ENCODE measurements at regions not wholly inside any gene's neighbourhood (a gene's known extent, or its start where the extent isn't known, plus 50 kb on each side); places are given as distances from the start of the nearest gene placed in this dataset.
A peak's percentile ranks its signal among the peaks of the same experiment; 100 is the strongest.
"Not testable (repeated sequence)": the region's sequence is repeated elsewhere in the genome, so short reads cannot be mapped to it uniquely, and the experiment has no call there.

DNA sequence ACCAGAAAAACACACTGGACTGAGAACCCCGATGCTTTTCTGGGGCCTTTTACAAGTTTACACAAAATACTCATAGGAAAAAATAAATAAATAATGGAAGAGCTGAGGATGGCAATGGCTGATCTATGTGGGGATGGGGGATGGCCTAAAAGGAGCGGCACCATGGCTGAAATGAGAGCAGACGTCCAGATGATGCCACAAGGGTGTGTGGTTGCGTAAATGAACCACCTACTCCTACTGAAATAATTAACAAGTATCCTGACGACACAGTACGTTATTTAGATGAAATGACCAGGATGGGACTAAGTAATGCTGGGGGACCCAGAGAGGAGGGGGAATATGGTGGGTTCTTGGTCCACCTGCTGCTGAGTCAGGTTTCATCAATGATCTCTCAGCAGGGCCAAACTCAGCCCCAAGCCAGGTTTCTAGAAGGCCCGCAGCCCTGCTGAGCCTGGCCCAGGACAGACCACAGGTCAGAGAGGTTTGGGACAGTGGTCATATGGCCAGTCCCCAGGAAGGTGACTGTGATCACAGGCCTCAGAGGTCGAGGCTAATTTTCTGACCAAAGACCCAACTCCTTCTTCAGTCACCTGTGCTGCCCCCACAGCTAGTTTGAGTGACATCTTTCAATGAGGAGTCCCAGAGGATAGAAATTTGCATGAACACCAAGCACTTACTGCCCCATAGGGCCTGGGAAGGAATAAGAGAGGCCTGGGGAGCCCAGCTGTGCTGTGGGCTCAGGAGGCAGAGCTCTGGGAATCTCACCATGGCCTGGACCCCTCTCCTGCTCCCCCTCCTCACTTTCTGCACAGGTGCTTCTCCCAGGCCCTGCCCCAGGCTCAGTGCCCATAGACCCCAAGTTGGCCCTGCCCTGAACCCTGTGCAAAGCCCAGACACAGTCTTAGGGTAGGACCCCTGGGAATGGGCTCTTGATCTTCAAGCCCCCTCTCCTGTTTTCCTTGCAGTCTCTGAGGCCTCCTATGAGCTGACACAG lies 76.3 kb upstream of the IGLL5 start:
- DNase-seq: no peak

DNA sequence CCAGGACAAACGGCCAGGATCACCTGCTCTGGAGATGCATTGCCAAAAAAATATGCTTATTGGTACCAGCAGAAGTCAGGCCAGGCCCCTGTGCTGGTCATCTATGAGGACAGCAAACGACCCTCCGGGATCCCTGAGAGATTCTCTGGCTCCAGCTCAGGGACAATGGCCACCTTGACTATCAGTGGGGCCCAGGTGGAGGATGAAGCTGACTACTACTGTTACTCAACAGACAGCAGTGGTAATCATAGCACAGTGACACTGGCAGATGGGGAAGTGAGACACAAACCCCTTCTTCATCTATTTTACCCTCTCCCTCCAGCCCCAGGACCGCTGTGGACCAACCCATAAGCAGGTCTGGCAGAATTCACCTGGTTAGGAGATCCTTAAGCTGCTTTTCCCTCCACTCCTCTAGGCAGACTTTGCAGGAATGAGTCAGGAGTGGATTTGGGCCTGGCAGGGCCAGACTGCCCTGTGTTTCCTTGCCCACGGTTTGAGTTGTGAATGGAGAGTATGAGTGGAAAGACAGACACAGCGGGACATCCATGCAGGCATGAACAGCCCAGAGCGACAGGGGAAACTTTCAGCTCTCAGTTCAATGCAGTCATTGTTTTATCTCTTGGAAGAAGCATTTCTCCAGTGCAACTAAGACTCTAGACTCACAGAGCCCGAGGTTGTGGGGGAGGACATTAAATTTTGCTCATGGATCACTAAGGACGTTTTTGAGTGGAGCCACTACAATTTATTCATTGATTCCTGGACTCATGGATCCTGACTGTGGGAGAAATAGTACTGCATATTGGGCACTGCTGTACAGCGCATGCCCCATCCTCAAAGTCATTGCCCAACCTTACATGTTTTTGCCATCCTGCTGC lies 75.3 kb upstream of the IGLL5 start:
- no peak for DNase-seq

DNA sequence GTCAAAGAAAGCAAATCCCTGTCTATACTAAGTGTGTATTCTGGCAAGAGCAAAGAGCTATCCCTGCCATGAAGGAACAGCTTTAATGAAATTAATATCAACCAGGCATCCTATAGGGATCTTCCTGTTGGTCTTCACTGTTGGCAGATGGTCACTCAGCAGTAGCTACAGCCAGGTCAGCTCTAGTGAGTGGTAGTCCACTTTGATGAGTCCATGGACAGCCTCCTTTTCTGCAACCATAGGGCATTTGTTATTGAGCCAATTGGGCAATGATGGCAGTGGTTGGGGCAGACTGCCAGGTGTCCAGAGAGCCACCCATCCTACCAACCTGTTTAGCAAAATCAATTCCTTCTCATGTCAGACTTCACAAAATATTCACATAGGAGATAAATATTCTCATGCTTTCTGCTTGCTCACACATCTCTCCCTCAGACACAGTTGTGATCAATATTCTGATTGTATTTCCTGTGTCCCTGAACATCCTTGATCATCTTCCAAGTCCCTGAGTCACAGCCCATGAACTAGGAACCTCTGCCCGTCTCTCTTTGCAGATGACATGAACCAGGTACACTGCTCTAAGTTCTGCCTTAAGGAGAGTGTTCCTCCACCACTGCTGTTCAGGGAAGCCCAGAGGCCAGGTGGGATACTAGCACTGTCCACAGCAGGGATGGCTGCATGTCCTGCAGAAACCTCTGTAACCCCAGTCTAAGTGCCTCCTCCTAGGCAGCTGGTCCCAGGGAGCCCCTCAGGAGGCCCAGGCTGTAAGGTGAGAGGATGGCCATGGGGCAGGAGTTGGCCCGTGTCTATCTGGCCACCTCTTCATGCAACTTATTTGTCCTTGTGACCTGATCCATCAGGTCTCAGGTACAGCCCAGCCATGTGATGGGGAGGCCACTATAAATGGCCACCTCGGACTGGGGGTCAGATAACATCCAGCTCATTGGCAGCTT lies 74.2 kb upstream of the IGLL5 start:
- DNase-seq: no peak

DNA sequence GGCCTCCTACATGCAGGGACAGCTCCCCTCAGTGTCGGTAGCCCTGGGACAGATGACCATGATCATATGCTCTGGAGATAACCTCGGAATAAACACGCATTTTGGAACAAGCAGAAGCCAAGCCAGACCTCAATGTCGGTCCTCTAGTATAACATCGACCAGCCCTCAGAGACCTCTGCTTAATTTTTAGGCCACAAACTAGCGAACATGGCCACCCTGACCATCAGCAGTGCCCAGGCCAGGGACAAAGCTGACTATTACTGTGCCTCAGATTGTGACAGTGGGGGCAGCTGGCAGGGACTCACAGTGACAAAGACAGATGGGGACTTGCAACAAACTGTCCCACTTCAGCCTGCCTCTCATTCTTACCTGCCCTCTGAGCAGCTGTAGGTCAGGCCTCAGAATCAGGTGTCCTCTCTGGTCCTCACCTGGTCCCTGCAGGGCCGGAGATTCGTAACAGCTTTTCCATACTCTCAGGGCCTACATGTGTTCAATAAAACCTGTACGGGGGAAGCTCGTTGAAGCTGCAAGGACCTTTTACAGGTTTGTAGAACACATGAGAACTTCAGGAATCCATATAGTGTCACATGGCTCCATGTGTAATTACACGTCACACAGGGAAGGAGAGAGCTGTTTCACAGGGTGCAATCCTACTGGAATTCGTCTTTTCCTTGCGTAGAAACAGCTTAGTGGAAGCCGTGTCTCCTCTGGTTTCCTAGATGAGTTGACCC lies 72.8 kb upstream of the IGLL5 start:
- no peak for DNase-seq

DNA sequence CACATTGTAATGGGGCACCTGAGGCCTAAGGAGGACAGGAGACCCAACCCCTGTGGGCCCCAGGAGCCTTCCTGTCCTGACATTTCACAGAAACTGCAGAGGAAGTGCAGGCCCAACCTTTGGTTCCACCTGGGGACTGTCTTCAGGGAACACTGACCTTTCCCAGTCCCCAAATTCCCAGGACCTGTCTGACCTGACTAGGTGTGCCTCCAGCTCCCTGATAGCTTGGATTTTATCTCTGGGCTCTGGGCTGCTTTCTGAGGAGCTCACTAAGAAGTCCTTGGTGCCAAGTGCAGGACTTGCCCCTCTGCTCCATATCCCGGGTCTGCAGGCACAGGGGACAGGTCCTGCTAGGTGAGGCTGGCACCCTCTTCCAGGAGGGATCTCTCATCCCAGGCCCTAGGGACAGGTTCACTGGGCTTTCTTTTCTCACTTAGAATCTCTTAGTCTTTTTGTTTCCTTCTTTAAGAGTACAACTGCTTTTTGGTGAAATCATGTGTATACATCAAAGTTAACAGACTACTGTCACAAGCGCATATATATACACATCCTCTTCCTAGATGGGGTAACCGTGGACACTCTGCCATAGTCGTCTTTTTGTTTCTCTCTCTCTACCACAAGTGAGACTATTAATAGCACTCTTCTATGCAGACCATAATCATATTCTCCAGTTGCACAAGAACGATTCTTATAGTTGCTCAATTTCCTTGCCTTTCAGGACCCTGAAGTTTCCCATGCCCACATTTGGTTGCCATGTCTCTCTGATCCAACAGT lies 72.0 kb upstream of the IGLL5 start:
- DNase-seq: no peak

DNA sequence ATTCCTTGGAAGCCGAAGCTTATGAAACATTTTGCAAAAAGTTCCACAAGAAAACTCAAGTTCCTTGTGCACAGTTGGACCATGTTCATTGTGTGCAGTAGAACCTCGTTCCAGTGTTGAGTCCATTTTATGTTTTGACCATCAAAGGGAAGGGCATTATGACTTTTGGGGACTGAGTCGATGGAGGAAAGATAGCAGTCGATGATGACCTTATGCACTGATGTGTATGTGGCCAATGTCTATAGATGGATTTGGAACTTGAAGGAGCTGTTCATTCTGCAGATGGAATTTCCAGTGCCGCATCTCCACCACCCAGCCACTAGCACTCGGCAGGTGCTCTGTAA lies 71.5 kb upstream of the IGLL5 start:
- DNase-seq: no peak

DNA sequence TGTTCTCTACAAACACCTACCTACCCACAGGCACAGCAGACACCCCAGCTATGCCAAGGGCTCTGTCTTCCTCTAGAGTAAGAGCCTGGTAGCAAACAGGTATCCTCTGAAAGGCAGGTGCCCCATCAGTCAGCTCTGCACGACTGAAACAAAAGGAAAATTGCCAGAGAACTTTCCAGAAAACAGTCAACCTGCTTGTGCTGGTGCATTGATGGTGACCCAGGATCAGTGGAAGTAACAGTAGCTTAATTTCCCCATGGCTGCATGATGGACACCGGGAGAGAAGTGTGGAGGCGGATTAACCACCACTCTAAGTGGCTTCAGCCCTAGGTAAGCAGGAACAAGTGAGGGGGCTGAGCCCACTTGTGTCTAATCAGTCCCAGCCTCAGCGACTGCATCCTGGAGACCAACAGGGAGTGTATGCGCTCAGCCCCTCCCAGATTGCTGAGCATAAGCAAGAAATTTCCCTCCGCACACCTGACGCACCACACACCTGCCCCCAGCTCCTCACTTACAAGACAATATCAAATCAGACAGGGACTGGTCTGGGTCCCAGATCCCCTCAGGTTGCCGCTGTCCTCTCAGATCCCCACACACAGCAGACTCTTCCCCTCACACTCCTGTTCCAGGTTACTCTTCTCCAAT lies 70.7 kb upstream of the IGLL5 start:
- no peak for DNase-seq

DNA sequence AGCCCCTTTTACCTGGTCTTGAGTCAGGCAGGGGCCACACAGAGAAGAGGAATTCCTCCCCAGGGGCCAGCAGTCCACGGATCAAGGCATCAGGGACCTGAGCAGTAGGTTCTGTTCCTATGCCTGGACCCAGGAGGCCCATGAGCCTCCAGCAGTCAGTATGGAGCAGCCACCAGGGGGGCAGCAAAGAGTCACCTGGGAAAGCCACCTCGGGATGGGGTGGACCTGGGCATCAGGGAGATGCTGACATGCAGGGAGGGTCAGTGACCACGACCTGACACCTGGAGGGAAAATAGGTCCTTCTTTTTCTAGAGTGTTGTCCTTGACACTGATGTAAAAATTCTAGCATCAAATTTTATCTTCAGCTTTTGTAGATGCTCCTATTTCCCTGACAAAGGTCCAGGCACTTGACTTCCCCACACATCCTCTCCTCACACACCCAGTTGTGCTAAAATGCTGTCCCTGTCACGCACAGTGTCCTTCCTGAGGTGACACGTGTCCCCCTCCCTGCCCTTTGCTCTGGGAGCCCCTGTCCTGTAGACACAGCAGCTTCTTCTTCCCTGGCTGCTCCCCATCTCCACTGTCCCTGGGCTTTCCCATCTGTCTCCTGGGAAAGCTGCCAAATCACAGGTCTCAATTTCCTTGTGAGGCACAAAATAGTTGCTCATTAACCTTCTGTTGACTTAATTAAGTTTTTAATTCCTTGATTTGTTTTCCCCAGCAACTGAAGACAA lies 70.0 kb upstream of the IGLL5 start:
- DNase-seq: no peak

DNA sequence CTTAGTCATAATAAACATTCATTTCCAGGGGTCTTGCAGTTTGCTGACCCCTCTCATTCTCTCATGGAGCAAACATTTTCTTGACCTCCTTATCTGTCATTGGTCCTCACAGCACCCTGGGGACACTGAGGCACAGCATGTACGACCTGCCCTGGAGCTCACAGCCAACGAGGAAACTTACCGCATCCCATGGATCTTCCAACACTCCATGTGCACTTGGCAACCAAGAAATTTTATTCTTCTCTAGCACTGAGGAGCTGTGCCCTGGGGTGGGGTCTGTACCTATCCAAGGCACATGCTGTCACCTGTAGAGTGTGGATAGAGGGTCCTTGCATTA lies 69.4 kb upstream of the IGLL5 start:
- no peak for DNase-seq

DNA sequence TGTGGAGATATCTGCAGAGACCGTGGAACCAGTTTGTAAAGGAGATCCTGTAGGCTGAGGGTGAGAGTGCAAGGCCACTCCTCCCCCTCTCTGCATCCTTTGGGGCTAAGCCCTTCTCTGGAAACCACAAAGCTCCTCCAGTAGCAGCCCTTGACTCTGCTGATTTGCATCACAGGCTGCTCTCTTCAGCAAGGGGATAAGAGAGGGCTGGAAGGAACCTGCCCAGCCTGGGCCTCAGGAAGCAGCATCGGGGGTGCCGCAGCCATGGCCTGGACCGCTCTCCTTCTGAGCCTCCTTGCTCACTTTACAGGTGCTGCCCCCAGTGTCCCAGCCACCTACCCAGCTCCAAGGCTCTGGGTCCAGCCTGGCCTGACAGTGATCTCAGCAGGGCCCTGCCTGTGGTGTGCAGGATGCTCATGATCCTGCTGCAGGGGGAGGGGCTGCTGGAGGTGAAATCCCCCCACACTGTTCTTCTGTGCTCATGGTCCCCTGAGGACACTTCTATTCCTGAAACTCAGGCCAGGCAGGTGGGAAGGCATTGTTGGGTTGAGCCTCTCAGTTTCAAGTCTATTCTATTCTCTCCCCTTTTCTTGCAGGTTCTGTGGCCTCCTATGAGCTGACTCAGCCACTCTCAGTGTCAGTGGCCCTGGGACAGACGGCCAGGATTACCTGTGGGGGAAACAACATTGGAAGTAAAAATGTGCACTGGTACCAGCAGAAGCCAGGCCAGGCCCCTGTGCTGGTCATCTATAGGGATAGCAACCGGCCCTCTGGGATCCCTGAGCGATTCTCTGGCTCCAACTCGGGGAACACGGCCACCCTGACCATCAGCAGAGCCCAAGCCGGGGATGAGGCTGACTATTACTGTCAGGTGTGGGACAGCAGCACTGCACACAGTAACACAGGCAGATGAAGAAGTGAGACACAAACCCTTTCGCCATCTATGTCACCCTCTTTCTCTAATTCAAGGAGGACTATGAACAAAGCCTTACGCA lies 68.5 kb upstream of the IGLL5 start:
- no peak for DNase-seq

DNA sequence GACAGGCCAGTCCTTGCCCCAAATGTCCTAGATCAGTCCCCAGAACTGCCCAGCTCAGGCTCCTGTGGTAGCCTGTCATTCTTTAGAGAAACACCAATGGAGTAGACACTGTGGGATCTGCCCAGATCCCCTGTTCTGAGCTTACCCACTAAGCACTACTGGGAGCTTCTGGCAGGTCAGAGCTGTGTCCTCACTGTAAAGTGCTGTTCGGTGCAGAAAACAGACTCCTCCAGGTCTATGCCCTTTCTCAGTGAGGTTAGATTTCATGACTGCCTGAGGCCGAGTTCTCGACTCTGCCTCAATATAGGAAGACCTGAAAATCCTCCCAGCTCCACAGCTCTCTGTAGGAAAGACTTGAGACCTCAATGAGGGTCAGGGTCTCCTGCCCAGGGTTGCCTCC lies 67.5 kb upstream of the IGLL5 start:
- DNase-seq: no peak

DNA sequence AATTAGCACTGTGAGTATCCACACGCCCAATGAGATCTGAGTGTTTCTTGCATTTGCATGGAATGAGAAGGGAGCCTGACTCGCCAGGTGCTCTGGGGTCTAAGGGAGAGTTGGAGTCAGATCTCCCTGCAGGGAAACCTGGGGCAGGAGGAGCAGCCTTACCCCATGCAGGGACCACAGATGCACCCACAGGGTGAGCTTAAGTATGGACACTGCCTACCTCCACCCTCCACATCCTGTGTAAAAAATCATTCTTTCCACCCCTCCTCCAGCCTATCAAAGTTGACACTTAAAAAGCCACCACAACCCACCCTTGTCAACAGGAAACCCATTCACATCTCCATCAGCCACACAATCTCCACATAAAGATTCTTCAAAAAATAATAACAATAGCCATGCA lies 67.0 kb upstream of the IGLL5 start:
- DNase-seq: no peak

DNA sequence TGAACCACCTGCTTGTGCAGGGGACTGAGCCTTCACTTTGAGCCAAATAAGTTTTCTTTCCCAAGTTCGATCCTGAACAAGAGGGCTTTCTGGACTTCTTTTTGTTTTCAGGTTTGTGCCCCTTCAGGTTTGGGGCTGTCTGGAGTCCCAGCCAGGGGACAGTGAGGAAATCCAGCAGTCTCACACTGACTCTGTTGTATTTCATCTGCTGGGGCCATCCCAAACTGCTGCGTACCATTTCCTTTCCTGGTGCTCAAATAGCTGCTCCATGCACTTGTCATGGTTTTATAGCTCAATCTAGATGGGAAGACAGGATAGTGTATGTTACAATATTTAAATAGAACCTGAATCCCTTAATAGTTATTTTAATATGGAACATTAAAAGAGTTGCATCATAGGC lies 66.3 kb upstream of the IGLL5 start:
- DNase-seq: no peak

DNA sequence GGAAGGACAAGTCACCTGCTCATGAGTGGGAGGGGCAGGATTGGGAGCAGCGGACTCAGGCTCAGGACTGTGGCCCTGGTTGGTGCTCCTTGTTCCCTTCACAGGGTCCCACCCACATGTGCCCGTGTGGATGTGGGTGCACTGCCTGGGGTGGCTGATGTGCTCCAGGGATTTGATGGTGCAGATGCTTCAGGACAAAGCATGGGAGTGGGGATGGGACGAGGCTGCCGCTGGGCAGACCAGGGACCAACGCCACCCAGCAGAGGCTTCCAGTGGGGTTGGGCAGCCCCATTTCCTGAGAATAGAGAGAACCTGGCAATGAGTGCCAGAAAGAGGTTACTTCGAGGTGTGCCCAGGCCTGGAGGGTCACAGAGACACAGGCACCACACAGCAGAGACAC lies 65.5 kb upstream of the IGLL5 start:
- DNase-seq: no peak

DNA sequence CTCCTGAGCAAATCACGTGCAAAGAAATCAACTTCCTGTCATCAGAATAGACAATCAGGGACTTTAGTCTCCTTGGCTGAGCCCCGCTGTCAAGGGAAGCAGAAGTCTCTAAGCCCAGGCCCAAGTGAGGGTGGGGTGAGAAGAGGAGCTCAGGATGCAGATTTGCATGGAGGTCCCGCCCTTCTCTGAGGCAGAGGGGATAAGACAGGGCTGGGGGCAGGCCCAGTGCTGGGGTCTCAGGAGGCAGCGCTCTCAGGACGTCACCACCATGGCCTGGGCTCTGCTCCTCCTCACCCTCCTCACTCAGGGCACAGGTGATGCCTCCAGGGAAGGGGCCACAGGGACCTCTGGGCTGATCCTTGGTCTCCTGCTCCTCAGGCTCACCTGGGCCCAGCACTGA lies 65.1 kb upstream of the IGLL5 start:
- DNase-seq: not testable (repeated sequence)

DNA sequence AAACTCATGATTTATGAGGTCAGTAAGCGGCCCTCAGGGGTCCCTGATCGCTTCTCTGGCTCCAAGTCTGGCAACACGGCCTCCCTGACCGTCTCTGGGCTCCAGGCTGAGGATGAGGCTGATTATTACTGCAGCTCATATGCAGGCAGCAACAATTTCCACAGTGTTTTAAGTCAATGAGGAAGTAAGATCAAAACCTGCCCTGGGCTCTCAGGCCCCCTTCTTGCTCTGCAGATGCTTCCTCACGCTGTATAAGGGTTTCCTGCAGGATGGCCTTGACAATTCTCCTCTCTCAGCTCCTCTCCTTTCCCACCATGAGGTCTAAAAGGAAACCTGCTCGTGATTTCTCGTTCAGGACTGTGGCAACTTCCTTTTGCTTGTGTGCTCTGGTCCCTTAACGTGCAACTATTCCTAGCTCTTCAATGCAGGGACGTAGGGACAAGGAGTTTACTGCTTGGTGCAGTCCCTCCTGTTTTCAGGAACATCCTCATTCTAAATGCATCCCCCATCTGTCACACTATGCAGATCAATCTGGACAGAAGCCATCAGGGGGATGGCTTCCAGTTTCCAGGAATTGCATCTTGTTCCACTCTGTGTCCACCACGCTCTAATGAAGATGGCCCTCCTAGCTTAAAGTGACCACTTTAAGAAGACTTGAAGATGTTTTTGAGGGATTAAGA lies 64.3 kb upstream of the IGLL5 start:
- peak; percentile 69 for DNase-seq

DNA sequence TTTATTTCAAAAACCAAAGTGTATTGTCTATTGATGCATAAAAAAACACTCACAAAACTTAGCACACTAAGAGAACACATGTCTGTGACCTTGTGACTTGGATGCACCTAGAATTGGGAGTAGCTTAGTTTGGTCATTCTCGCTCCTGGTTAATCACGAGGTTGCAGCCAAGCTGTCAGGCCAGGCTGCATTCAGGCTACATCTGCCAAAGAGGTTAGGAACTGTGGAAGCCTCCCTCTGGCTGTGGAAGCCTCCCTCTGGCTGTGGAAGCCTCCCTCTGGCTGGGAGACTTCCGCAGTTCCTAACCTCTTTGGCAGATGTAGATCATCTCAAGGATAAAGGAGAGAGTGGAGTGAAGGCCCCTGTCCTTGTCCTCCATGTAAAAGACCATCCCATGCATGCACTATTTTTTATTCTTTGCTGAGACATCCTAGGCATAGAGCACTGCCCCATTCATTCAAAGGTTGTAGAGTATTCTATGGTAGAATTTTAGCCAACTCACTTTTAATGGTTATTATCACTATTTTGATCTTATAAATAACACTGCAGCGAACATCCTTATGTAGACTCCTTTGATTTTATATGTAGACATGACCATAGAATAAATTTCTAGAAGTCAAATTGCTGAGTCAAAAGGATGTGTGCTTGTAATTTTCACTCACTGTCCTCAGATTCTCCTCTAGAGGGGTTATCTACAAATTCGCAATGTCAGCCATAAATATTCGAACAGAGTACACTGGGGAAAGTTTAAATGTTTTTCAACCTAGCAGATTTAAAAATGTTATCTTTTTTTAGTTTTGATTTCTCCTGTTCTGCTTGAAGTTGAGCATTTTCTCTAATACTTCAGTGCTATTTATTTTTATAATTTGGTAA lies 63.0 kb upstream of the IGLL5 start:
- DNase-seq: no peak

Measured in GDM1 (cell line).